Panc1 (cell line): ENCODE measurements at regions not wholly inside any gene's neighbourhood (a gene's known extent, or its start where the extent isn't known, plus 50 kb on each side); places are given as distances from the start of the nearest gene placed in this dataset.

Experiments used
- ATAC-seq: fragments of 200-7000 bp; cut with Tn5 transposase; 2 replicates; pipeline ENCODE4 v1.9.1; 2020; ENCODE audit warnings: mild to moderate bottlenecking, moderate library complexity
- BruUV-seq: library from RNA; stranded (reverse); fragments of 400-500 nt; replicated peaks from 2 replicates; lab custom pipeline; 2021; lab: Mats Ljungman, UMichigan
- CTCF ChIA-PET: fragments of 300-600 bp; sonication (Branson Sonifier 250); formaldehyde crosslinking; loops from one replicate; lab custom pipeline; 2022; ENCODE audit warnings: antibody characterized with exemption; lab: Charles Lee
- POLR2A ChIA-PET: fragments of 300-600 bp; sonication (Branson Sonifier 250); formaldehyde crosslinking; loops from one replicate; lab custom pipeline; 2022; ENCODE audit warnings: antibody characterized with exemption; lab: Charles Lee
- DNase-seq: peaks from one replicate; pipeline ENCODE4 v3.0.0-alpha.2; 2010; ENCODE audit warnings: low read depth, low spot score
- H3K27ac ChIP-seq: 2 replicates; pipeline ENCODE4 v1.5.1; 2011; ENCODE audit warnings: mild to moderate bottlenecking, low read length, inconsistent platforms
- H3K27me3 ChIP-seq: fragments of 200-500 bp; sonication (Bioruptor generic); 2 replicates; pipeline ENCODE4 v1.6.0; 2014; ENCODE audit warnings: low read length, inconsistent platforms; ENCODE audit not compliant: control insufficient read depth, insufficient read depth
- H3K36me3 ChIP-seq: fragments of 200-500 bp; sonication (Bioruptor generic); 2 replicates; pipeline ENCODE4 v1.5.1; 2014; ENCODE audit warnings: inconsistent platforms, mild to moderate bottlenecking, low read length, moderate library complexity; ENCODE audit not compliant: control insufficient read depth, insufficient read depth
- H3K4me1 ChIP-seq: 2 replicates; pipeline ENCODE4 v1.5.1; 2011; ENCODE audit warnings: inconsistent platforms, mild to moderate bottlenecking, low read length, moderate library complexity; ENCODE audit not compliant: control insufficient read depth, insufficient read depth
- H3K4me3 ChIP-seq, 2 experiments: 2 replicates each; pipeline ENCODE4 v1.5.1; 2011 to 2012; ENCODE audit warnings: low read depth in 2 of 2, low read length in 2 of 2, mild to moderate bottlenecking in 2 of 2, inconsistent platforms in 1 of 2, moderate library complexity in 1 of 2
- H3K9me3 ChIP-seq: fragments of 200-500 bp; sonication (Bioruptor generic); 2 replicates; pipeline ENCODE4 v1.5.1; 2014; ENCODE audit warnings: low read depth, mild to moderate bottlenecking, inconsistent platforms, low read length, moderate library complexity; ENCODE audit not compliant: control insufficient read depth, insufficient read depth
- POLR2AphosphoS5 ChIP-seq: IDR thresholded peaks from 2 replicates; pipeline ENCODE4 v1.6.1; 2012; ENCODE audit warnings: mild to moderate bottlenecking, low read depth, low read length, moderate library complexity
- SIN3A ChIP-seq: IDR thresholded peaks from 2 replicates; pipeline ENCODE4 v1.6.1; 2012; ENCODE audit warnings: low read depth, mild to moderate bottlenecking, low read length, moderate library complexity, borderline replicate concordance; ENCODE audit not compliant: insufficient read depth
- TCF7L2 ChIP-seq: IDR thresholded peaks from 2 replicates; pipeline ENCODE4 v1.6.1; 2011; ENCODE audit warnings: mild to moderate bottlenecking, low read depth, low read length, inconsistent platforms
- in situ Hi-C: cut with HindIII; loops from 2 replicates; pipeline ENCODE4 v1.10.0; 2016; ENCODE audit warnings: low sequenced_read_pairs, low pct_unique_long_range_greater_than_20kb
- intact Hi-C: fragments of 100-400 bp; cut with micrococcal nuclease; formaldehyde crosslinking; loops from one replicate; pipeline ENCODE4 v1.10.0; 2022; ENCODE audit not compliant: unreplicated experiment
- TF ChIP-seq, protein P1 (sequence below): fragments of 450-650 bp; IDR thresholded peaks from 2 replicates; pipeline ENCODE4 v1.5.1; 2017; ENCODE audit warnings: mild to moderate bottlenecking
- TF ChIP-seq, protein P2 (sequence below), 2 experiments: IDR thresholded peaks; 2 replicates each; pipeline ENCODE4 v1.6.1; 2011 to 2012; ENCODE audit warnings: low read depth in 2 of 2, control low read depth in 1 of 2, low read length in 1 of 2, mild to moderate bottlenecking in 1 of 2, moderate library complexity in 1 of 2; ENCODE audit not compliant: insufficient read depth in 1 of 2

DNA sequence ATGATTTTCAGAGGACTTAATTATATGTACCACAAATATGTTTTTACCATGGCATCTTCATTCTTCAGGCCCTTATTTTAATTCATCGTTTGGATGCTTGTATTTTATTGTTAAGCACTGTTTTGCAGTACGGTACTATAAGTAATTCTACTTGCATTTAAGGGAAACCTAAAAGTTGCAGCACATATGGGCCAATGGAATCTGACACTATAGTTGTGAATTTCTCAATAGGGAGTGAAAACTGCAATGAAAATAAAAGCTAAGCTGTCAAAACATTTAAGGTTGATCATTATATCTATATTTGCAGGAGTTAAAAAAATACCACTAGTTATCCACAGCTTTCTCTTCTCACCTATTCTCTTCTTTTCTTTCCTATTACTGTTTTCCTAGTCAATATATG is 1071.8 kb downstream of the MAT2B start:
- no peaks in the 10 kb centered on the region for H3K9me3 ChIP-seq
- BruUV-seq, result no TSS peak
- intact Hi-C loops, result no loop called here
- no peak overlapping the region for H3K27ac ChIP-seq
- H3K4me3 ChIP-seq, result no peak overlapping the region
- no peaks in the 10 kb centered on the region for H3K27me3 ChIP-seq
- H3K36me3 ChIP-seq, result no peaks in the 10 kb centered on the region
- no peaks in the 10 kb centered on the region for H3K4me1 ChIP-seq
- TF ChIP-seq POLR2AphosphoS5 (no peak), TCF7L2 (no peak), SIN3A (no peak)
- TF ChIP-seq, protein P1, sequence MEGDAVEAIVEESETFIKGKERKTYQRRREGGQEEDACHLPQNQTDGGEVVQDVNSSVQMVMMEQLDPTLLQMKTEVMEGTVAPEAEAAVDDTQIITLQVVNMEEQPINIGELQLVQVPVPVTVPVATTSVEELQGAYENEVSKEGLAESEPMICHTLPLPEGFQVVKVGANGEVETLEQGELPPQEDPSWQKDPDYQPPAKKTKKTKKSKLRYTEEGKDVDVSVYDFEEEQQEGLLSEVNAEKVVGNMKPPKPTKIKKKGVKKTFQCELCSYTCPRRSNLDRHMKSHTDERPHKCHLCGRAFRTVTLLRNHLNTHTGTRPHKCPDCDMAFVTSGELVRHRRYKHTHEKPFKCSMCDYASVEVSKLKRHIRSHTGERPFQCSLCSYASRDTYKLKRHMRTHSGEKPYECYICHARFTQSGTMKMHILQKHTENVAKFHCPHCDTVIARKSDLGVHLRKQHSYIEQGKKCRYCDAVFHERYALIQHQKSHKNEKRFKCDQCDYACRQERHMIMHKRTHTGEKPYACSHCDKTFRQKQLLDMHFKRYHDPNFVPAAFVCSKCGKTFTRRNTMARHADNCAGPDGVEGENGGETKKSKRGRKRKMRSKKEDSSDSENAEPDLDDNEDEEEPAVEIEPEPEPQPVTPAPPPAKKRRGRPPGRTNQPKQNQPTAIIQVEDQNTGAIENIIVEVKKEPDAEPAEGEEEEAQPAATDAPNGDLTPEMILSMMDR, result no peak
- TF ChIP-seq, protein P2, sequence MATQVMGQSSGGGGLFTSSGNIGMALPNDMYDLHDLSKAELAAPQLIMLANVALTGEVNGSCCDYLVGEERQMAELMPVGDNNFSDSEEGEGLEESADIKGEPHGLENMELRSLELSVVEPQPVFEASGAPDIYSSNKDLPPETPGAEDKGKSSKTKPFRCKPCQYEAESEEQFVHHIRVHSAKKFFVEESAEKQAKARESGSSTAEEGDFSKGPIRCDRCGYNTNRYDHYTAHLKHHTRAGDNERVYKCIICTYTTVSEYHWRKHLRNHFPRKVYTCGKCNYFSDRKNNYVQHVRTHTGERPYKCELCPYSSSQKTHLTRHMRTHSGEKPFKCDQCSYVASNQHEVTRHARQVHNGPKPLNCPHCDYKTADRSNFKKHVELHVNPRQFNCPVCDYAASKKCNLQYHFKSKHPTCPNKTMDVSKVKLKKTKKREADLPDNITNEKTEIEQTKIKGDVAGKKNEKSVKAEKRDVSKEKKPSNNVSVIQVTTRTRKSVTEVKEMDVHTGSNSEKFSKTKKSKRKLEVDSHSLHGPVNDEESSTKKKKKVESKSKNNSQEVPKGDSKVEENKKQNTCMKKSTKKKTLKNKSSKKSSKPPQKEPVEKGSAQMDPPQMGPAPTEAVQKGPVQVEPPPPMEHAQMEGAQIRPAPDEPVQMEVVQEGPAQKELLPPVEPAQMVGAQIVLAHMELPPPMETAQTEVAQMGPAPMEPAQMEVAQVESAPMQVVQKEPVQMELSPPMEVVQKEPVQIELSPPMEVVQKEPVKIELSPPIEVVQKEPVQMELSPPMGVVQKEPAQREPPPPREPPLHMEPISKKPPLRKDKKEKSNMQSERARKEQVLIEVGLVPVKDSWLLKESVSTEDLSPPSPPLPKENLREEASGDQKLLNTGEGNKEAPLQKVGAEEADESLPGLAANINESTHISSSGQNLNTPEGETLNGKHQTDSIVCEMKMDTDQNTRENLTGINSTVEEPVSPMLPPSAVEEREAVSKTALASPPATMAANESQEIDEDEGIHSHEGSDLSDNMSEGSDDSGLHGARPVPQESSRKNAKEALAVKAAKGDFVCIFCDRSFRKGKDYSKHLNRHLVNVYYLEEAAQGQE (IDR thresholded peaks at IDR 0.05; ENCODE audit: insufficient read depth in 1 of 2, low read depth in 2 of 2, low read length in 1 of 2), result no peak
- in situ Hi-C loops, result no loop called here
- DNase-seq, result no peak
- POLR2A ChIA-PET, result no interaction called here
- no peak for ATAC-seq
- CTCF ChIA-PET, result no interaction called here

DNA sequence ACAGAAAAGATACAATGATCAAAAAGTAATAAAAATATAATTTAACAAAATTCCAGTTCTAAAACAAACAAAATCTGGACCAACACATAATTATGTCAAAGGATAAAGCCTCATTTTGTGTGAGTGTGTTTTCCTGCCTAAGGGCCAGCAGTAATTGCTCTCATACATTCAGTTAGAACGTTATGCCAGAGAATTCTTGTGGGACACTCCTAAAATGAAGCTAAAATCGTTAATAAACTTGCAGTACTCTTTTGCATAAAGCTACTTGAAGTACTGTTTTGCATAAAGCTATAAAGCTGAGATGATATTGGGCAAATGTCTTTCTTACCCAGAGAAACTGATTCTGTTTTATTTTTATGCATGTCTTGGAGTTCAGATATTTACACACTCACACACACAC is 1072.3 kb downstream of the MAT2B start:
- DNase-seq (no peak), ATAC-seq (no peak)
- intact Hi-C loops, result no loop called here
- Histone ChIP-seq H3K4me3 (no peak overlapping the region), H3K4me1 (no peaks in the 10 kb centered on the region), H3K36me3 (no peaks in the 10 kb centered on the region), H3K27ac (no peak overlapping the region), H3K9me3 (no peaks in the 10 kb centered on the region), H3K27me3 (no peaks in the 10 kb centered on the region)
- in situ Hi-C loops, result no loop called here
- CTCF ChIA-PET, result no interaction called here
- no TSS peak for BruUV-seq
- POLR2A ChIA-PET, result no interaction called here
- TF ChIP-seq, protein P1, result no peak
- TF ChIP-seq TCF7L2 (no peak), POLR2AphosphoS5 (no peak), SIN3A (no peak)
- TF ChIP-seq, protein P2 (IDR thresholded peaks at IDR 0.05; ENCODE audit: insufficient read depth in 1 of 2, low read depth in 2 of 2, low read length in 1 of 2), result no peak
